ENCODE measurements at regions not wholly inside any gene's neighbourhood (a gene's known extent, or its start where the extent isn't known, plus 50 kb on each side); places are given as distances from the start of the nearest gene placed in this dataset.

DNA sequence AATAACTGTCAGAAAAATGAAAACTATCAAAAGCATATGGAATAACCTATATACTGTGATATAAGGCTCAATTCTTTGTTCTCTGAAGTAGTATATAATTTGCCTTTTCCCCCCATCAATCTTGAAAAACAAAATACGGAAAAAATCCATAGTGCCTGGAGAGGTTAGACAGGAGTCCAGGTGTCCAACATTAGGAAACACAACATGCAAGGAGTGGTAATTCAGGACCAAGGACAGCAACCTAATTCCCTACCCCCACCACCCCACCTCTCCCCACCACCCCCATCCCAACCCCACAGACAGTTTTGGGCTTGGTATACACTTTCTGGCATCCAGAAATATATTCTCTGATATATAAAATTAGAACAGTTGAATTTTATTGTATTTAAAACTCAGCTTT, 55.1 kb upstream of the SLC25A26 start:
- DNase-seq, result no peak

DNA sequence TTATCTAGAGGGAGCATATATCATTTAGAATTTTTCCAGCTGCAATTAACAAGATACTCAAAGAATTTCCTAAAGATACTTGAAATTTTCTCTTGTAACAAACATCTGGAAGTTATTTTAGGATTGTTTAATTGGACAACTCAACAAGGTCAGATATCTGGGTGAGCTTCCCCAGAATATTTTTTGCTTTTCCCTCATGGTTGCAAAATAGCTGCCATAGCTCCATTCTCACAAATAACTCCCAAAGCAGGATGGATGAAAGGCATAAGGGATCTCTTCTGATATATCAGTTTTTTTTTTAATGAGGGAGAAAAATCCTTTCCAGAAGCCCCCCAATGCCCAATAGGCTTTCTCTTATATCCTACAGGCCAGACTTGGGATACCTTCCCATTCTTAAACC, 56.6 kb upstream of the SLC25A26 start:
- no peak for DNase-seq

- no peak for DNase-seq
Measured at GRCh38 chr3:66163222-66163621, 57.6 kb upstream of the SLC25A26 start.

- DNase-seq, result no peak
Measured at GRCh38 chr3:66162766-66163165, 58.0 kb upstream of the SLC25A26 start.

GRCh38 chr3:66158933-66159683, 61.7 kb upstream of the SLC25A26 start:
- no peak for DNase-seq

DNA sequence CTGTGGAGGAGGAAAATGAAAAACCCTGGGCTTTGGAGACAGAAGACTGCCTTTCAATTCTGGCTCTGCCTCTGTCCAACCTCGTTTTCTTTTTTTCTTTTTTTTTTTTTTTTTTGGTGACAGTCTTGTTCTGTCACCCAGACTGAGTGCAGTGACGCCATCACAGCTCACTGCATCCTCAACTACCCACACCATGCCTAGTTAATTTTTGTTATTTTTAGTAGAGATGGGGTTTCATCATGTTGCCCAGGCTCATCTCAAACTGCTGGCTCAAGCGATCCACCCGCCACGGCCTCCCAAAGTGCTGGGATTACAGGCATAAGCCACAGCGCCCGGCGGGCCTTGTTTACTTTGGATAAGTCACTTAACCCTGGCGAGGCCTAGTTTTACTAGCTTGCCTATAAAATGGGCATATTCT, 66.3 kb upstream of the SLC25A26 start:
- no peak for DNase-seq

- DNase-seq, result peak; percentile 25
Measured at GRCh38 chr3:66153481-66154443, 67.0 kb upstream of the SLC25A26 start.

- DNase-seq, result no peak
Measured at GRCh38 chr3:66152336-66152735, 68.5 kb upstream of the SLC25A26 start.

DNA sequence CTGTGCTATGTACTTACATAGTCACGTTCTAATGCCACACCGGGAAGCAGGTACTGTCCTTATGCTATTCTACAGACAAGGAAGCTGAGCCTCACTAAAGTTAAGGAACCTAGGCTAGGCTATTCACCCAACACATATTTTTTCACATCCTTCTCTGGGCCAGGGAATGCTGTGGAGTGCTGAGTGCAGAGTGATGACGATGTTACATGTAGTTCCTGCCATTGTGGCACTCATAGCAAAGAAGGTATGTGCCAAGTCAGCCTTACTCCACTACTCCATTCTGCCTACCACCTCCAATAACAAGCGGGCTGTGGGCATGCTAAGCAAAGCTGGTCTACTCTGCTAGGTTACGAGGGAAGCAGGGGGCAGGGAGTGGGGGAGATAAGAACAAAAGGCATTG, 69.8 kb upstream of the SLC25A26 start:
- no peak for DNase-seq

DNA sequence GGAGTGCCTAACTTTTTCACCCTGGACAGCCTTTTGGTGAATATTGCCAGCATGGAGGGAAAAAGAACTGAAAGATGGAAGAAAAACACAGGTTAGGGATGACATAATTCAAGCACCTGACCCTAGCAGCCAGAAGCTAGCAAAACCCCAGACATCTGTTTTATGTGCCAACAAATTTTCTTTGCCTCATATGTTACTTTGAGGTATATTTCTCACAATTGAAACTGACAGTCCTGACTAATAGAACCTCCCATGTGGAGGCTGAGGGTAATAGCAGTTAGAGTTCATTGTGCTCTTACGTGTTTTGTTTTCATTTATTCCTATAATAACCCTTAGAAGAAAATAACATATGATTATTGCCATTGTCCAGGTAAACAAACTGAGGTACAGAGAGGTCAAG, 71.5 kb upstream of the SLC25A26 start:
- no peak for DNase-seq

DNA sequence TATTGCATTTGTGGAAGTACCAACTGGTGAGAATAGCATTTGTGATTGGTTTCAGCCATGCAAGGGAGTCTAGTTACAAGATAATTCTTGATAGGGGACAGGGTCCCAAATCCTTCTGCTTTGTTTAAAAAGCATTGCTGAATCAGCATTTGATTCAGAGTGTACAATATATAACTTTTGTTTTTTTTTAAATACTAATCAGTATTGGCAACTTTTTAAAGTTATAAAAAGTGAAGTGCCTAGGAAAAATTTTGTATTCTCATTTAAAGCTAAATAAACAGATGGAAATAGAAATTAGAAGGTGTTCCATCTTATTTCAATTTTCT, 75.4 kb upstream of the SLC25A26 start:
- DNase-seq, result no peak

DNA sequence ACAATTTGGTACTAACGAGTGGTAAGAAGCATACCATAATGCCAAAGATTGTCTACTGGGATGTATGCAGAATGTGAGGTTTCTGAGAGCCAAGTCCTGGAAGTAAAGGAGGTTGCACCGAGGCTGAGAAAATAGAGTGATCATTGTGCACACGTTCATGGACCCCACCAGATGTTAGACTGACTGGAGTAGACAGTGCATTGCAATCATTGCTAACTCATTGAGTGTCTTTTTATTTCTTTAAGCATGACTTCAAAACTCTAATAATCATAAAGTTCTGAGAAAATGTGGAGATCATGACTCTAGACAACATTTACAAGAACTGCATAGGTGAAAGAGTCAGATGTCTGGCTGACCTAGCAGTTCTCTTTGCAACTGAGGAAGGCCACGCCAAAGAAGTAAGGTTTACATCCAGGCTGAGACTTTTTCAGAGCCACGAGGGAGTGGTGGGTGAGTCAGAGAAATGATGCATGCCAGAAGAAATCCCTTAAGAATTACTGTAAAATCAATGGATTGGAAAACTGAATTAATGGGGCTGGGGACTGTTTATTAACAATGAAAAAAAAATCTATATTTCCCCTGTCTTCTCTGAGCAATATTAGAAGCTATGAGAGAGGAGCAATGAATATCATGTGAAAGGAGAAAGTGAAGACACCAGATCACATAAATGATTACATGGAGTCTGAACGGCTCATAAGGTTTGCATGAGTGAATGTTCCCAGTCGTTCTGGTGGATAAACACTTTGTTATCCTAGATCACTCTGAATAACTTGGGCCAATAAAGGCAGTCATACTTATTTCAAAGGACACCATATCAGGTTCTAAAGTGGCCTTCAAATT, 76.0 kb upstream of the SLC25A26 start:
- no peak for DNase-seq

DNA sequence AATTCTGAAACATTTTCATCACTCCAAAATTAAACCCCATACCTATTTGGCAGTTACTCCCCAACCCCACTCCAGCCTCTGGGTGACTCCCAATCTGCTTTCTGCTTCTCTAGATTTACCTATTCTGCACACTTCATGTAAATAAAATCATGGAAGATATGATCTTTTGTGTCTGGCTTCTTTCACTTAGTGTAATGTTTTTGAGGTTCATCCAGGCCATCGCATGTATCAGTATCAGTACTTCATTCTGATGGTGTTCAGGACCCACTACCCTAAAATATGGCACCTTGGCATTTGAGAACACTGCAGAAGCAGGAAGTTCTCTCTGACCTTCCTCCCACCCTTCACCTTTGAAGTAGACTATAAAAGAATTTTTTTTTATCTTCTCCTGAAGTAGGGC, 78.7 kb upstream of the SLC25A26 start:
- DNase-seq, result no peak

DNA sequence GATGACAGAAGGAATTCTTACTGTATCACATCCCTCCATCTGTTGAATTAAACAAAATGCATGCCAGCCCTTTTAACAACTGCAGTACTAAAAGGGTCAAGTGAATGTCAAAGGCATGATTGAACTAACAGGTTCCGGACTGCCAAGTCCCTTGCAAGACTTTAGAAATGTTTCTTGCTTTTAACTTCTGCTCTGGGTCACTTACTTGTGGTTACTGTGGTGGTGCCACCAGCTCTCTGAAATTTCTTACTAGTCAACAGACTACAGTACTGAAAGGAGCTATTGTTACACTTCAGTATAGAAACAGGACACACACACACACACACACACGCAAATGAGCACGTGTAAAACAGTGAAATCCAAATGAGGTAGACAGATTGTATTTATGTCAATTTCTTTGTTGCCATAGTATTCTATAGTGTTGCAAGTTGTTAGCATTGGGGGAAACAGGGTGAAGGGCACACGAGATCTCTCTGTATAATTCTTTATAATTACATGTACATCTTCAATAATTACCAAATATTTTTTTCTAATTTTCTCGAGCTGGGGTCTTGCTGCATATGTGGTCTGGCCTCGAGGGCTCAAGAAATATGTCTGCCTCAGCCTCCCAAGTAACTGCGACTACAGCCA, 79.9 kb upstream of the SLC25A26 start:
- no peak for DNase-seq

GRCh38 chr3:66140106-66140505, 80.7 kb upstream of the SLC25A26 start:
- no peak for DNase-seq

- no peak for DNase-seq
Measured at GRCh38 chr3:66139415-66139814, 81.4 kb upstream of the SLC25A26 start.

GRCh38 chr3:66138336-66139313, 82.2 kb upstream of the SLC25A26 start:
- peak; percentile 39 for DNase-seq

DNA sequence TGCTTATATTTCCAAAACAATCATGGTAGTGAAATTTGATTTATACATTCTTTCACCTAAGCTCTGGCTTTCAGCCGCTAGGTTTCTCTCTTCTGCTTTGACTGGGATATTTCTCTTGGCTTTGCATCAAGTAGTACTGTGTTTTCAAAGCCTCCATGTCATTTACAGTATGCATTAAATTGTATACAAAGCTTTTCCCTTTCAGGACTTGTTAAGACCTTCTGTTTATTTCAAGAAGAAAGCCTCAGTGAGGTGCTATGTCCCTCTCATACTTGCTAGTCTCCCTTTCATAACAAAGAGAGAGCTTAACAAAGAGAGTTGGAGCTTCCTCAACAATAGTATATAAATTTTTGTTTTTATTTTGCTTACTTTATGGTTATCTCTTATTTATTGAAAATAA, 84.2 kb upstream of the SLC25A26 start:
- no peak for DNase-seq

DNA sequence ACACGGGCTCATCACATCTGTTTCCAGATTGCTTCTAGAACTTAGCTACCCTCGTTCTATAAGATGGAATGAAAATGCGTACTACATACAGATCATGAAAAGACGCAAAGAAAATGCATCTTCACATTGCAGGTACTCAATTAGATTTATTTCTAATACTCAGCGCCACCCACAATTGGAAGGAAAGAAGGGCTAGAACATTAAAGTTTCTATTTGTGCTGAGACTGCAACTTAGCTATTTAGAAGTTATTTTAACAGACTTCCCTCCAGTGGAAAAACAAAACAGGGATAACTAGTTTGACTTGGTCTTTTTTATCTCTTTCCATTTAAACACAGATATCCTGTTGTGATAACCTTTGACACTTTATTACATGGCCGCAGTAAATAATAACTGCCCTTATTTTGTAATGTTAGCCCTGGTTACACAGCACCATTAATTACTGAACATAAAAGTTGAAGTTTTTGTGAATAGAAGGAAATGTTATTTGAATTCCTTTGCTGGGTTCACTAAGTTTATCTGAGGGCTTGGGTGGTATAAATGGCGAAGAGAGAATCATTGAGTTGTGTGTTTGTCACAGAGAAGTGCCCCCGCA, 86.9 kb upstream of the SLC25A26 start:
- no peak for DNase-seq

All from muscle of arm (tissue), 1 donor.